ENCODE measurements at regions not wholly inside any gene's neighbourhood (a gene's known extent, or its start where the extent isn't known, plus 50 kb on each side); places are given as distances from the start of the nearest gene placed in this dataset.
"Not testable (repeated sequence)": the region's sequence is repeated elsewhere in the genome, so short reads cannot be mapped to it uniquely, and the experiment has no call there.

DNA sequence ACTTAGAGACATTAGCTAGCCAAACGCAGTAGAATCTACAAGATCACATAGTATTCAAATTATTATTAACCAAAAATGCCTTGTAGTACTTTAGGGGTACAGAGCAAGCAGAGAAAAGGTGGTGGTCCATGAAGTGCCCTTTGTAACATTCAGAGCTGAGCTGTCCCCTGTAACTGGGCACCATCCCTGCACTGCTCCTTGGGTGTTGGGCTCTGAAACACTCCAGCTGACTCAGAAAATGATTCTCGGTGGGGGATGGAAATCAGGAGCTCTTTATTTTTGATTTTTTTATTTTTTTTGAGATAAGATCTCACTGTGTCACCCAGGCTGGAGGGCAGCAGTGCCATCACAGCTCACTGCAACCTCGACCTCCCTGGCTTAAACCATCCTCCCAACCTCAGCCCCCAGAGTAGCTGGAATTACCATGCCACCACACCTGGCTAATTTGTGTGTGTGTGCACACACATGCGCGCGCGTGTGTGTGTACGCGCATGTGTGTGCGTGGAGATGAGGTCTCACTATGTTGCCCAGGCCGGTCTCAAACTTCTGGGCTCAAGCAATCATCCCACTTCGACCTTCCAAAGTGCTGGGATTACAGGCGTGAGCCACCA lies 342.6 kb downstream of the BCL2L11 start:
- not testable (repeated sequence) for H3K36me3 ChIP-seq (ENCODE audit: control insufficient read depth, insufficient read depth, low read length); H3K9ac ChIP-seq (ENCODE audit: low read depth, low read length); H3K9me3 ChIP-seq (ENCODE audit: control insufficient read depth, insufficient read depth, low read length); H3K4me1 ChIP-seq (ENCODE audit: control insufficient read depth, insufficient read depth, low read length); H3K27me3 ChIP-seq (ENCODE audit: control insufficient read depth, insufficient read depth, low read length); H3K4me3 ChIP-seq (ENCODE audit: low read depth, low read length)

DNA sequence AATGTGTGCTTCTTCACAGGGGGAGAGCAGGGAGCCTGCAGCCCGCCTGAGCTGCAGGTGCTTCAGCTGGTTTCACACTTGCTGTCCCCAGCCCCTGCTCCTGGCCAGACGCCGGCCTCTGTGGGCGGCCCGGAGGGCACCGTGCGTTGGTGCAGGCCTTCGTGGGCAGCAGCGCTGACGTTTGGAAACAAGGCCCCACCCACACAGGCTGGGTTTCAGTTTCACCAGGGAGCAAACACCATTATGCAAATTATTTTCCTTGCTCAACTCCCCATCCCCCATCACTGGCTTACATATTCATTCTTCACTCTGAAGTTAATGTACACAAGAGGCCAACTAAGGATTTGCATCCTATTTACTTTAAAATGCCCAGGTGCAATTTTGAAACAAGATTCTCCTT lies 343.2 kb downstream of the BCL2L11 start:
- not testable (repeated sequence) for H3K9me3 ChIP-seq (ENCODE audit: control insufficient read depth, insufficient read depth, low read length); H3K4me3 ChIP-seq (ENCODE audit: low read depth, low read length); H3K27me3 ChIP-seq (ENCODE audit: control insufficient read depth, insufficient read depth, low read length); H3K36me3 ChIP-seq (ENCODE audit: control insufficient read depth, insufficient read depth, low read length); H3K9ac ChIP-seq (ENCODE audit: low read depth, low read length); H3K4me1 ChIP-seq (ENCODE audit: control insufficient read depth, insufficient read depth, low read length)

GRCh38 chr2:111464367-111464766 lies 343.7 kb downstream of the BCL2L11 start:
- H3K9ac ChIP-seq (ENCODE audit: low read depth, low read length); H3K9me3 ChIP-seq (ENCODE audit: control insufficient read depth, insufficient read depth, low read length); H3K4me3 ChIP-seq (ENCODE audit: low read depth, low read length); H3K4me1 ChIP-seq (ENCODE audit: control insufficient read depth, insufficient read depth, low read length); H3K36me3 ChIP-seq (ENCODE audit: control insufficient read depth, insufficient read depth, low read length); H3K27me3 ChIP-seq (ENCODE audit: control insufficient read depth, insufficient read depth, low read length): not testable (repeated sequence)

DNA sequence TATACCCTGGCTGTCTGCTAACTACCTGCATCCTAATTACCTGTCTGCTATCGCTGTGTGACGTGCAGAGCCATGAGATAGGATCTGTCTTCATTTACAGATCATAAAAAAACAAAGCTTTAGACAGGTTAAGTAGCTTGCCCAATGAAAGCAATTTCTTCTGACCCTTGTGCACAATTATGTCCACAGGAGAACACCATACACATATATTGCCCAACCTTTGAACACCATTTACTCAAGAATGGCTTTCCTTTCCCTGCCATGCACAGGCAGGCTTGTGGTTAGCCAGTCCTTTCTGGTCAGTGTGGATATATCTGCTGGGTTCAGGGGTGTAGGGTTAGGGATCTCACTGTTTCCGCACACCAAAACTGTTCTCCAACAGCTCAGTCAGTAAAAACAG lies 344.8 kb downstream of the BCL2L11 start:
- not testable (repeated sequence) for H3K36me3 ChIP-seq (ENCODE audit: control insufficient read depth, insufficient read depth, low read length); H3K4me1 ChIP-seq (ENCODE audit: control insufficient read depth, insufficient read depth, low read length); H3K9ac ChIP-seq (ENCODE audit: low read depth, low read length); H3K9me3 ChIP-seq (ENCODE audit: control insufficient read depth, insufficient read depth, low read length); H3K4me3 ChIP-seq (ENCODE audit: low read depth, low read length); H3K27me3 ChIP-seq (ENCODE audit: control insufficient read depth, insufficient read depth, low read length)

DNA sequence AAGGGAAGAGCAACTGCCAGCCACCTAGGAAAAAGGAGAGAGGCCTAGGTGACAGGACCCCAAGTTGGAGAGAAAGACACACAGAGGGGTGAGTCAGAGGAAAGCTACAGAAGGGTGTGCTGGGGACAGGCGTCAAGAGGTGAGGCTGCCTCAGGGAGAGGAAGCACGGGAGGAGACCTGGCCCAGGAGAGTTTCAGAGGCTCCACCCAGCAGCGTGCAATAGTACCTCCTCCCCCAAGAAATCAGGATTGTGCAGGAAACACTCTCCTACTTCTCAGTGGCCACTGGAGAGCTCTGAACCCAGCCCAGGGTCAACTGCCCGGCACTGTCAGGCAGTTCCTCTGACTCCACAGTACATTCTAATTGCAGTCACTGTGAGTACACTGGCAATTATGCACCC lies 346.0 kb downstream of the BCL2L11 start:
- H3K36me3 ChIP-seq (ENCODE audit: control insufficient read depth, insufficient read depth, low read length); H3K4me1 ChIP-seq (ENCODE audit: control insufficient read depth, insufficient read depth, low read length); H3K4me3 ChIP-seq (ENCODE audit: low read depth, low read length); H3K27me3 ChIP-seq (ENCODE audit: control insufficient read depth, insufficient read depth, low read length); H3K9me3 ChIP-seq (ENCODE audit: control insufficient read depth, insufficient read depth, low read length); H3K9ac ChIP-seq (ENCODE audit: low read depth, low read length): not testable (repeated sequence)

DNA sequence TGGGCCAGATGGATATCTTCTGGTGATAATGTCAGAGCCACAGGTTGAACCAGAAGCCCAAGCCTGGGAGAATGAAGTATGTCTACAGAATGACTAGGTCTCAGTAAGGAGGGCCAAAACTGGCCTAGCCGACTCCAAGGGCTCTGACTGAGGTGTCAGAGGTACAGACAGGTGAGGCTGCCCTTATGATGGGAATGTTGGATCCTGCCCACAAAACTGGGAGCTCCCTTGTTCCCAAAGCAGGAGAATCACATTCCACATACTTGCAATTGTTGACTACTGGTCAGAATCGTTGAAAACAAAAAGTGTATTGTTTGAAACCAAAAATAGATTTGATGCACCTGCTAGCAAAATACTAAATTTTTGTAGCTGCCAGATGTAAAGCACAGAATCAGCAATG lies 350.2 kb downstream of the BCL2L11 start:
- not testable (repeated sequence) for H3K9me3 ChIP-seq (ENCODE audit: control insufficient read depth, insufficient read depth, low read length); H3K9ac ChIP-seq (ENCODE audit: low read depth, low read length); H3K36me3 ChIP-seq (ENCODE audit: control insufficient read depth, insufficient read depth, low read length)

DNA sequence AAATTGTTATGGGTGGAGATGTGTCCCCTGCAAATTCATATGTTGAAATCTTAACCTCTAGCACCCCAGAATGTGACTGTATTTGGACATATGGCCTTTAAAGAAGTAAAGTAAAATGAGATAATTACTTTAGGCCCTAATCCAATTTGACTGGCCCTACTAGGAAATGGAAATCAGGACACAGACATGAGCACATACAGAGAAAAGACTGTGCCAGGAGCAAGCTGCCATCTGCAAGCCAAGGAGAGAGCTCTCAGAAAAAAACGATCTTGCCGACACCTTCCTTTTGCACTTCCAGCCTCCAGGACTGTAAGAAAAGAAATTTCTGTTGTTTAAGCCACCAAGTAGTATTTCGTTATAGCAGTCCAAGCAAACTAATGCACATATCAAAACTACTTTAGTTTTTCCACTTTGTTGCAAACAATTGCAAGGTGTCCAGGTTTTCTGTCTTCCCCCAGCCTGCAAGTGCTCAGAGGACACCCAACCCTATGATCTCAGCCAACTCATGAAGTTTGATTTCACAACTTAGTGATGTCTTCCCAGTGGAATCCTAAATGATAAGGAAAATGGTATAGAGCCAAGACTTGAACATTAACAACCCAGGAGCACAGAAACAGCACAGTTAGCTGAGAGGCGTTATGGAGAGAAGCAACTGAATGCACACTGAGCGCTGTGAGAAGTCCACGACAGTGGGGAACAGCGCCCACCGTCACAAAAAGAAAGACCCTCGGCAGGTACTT lies 351.2 kb downstream of the BCL2L11 start:
- not testable (repeated sequence) for H3K4me3 ChIP-seq (ENCODE audit: low read depth, low read length); H3K9ac ChIP-seq (ENCODE audit: low read depth, low read length); H3K36me3 ChIP-seq (ENCODE audit: control insufficient read depth, insufficient read depth, low read length); H3K4me1 ChIP-seq (ENCODE audit: control insufficient read depth, insufficient read depth, low read length); H3K9me3 ChIP-seq (ENCODE audit: control insufficient read depth, insufficient read depth, low read length); H3K27me3 ChIP-seq (ENCODE audit: control insufficient read depth, insufficient read depth, low read length)

More for the DNA sequence above, 350.2 kb downstream of the BCL2L11 start:
- not testable (repeated sequence) for H3K4me1 ChIP-seq (ENCODE audit: control insufficient read depth, insufficient read depth, low read length); H3K4me3 ChIP-seq (ENCODE audit: low read depth, low read length); H3K27me3 ChIP-seq (ENCODE audit: control insufficient read depth, insufficient read depth, low read length)

- not testable (repeated sequence) for H3K4me1 ChIP-seq (ENCODE audit: control insufficient read depth, insufficient read depth, low read length); H3K9me3 ChIP-seq (ENCODE audit: control insufficient read depth, insufficient read depth, low read length); H3K27me3 ChIP-seq (ENCODE audit: control insufficient read depth, insufficient read depth, low read length); H3K9ac ChIP-seq (ENCODE audit: low read depth, low read length); H3K4me3 ChIP-seq (ENCODE audit: low read depth, low read length); H3K36me3 ChIP-seq (ENCODE audit: control insufficient read depth, insufficient read depth, low read length)
These were observed 352.2 kb downstream of the BCL2L11 start for GRCh38 chr2:111472844-111473403.

DNA sequence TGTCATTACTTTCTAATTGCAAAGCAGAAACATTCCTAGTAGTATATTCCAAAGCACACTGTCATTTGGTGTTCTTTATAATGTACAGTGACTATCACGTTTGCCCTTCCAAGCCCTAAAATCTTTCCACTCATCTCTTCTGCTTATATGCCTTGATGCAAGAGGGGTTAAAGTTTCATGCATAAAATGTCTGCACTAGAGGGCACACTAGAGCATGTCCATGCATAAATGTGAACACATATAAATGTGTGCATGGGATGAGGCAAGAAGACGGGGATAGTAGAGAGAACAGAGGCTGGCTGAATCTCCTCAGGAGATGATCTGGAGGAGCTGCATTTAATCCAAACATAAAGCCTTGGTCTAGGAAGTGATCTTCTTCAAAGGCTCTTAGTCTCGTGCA lies 352.8 kb downstream of the BCL2L11 start:
- H3K27me3 ChIP-seq (ENCODE audit: control insufficient read depth, insufficient read depth, low read length); H3K36me3 ChIP-seq (ENCODE audit: control insufficient read depth, insufficient read depth, low read length): not testable (repeated sequence)

GRCh38 chr2:111474198-111474705 lies 353.5 kb downstream of the BCL2L11 start:
- H3K27me3 ChIP-seq (ENCODE audit: control insufficient read depth, insufficient read depth, low read length); H3K9ac ChIP-seq (ENCODE audit: low read depth, low read length); H3K4me1 ChIP-seq (ENCODE audit: control insufficient read depth, insufficient read depth, low read length); H3K4me3 ChIP-seq (ENCODE audit: low read depth, low read length); H3K9me3 ChIP-seq (ENCODE audit: control insufficient read depth, insufficient read depth, low read length); H3K36me3 ChIP-seq (ENCODE audit: control insufficient read depth, insufficient read depth, low read length): not testable (repeated sequence)

More for the DNA sequence above, 352.8 kb downstream of the BCL2L11 start:
- not testable (repeated sequence) for H3K4me1 ChIP-seq (ENCODE audit: control insufficient read depth, insufficient read depth, low read length); H3K9ac ChIP-seq (ENCODE audit: low read depth, low read length); H3K9me3 ChIP-seq (ENCODE audit: control insufficient read depth, insufficient read depth, low read length); H3K4me3 ChIP-seq (ENCODE audit: low read depth, low read length)

DNA sequence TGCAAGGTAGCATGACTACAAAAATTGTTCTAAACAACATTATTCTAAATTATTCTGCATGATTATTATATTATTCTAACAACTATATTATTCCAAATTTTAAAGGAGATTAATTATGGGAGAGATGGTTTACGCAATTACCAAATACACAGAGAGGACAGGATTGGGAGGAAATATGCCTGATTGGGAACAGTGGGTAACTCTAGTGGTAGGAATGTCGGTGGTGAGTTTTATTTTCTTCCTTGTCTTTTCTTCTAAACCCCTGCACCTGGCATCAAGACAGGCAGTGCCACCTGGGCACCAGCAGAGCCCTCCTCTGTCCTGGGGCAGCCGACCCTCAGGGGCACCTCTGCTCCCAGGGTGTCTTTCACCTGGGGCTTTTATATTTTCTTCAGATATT lies 357.6 kb downstream of the BCL2L11 start:
- H3K36me3 ChIP-seq (ENCODE audit: control insufficient read depth, insufficient read depth, low read length); H3K4me3 ChIP-seq (ENCODE audit: low read depth, low read length); H3K9me3 ChIP-seq (ENCODE audit: control insufficient read depth, insufficient read depth, low read length); H3K4me1 ChIP-seq (ENCODE audit: control insufficient read depth, insufficient read depth, low read length); H3K27me3 ChIP-seq (ENCODE audit: control insufficient read depth, insufficient read depth, low read length); H3K9ac ChIP-seq (ENCODE audit: low read depth, low read length): not testable (repeated sequence)

- not testable (repeated sequence) for H3K4me3 ChIP-seq (ENCODE audit: low read depth, low read length); H3K36me3 ChIP-seq (ENCODE audit: control insufficient read depth, insufficient read depth, low read length); H3K27me3 ChIP-seq (ENCODE audit: control insufficient read depth, insufficient read depth, low read length); H3K4me1 ChIP-seq (ENCODE audit: control insufficient read depth, insufficient read depth, low read length); H3K9ac ChIP-seq (ENCODE audit: low read depth, low read length); H3K9me3 ChIP-seq (ENCODE audit: control insufficient read depth, insufficient read depth, low read length)
These were observed 358.2 kb downstream of the BCL2L11 start for GRCh38 chr2:111478871-111479318.
